Transverse colon (tissue), 4 donors: ENCODE measurements at regions not wholly inside any gene's neighbourhood (a gene's known extent, or its start where the extent isn't known, plus 50 kb on each side); places are given as distances from the start of the nearest gene placed in this dataset.

ENCODE experiments used
- DNase-seq: peaks from one replicate; pipeline ENCODE4 v3.0.0-alpha.2; 2019
- H3K27ac ChIP-seq, 4 donors: fragments of 200-600 bp; sonication (generic); 2 replicates each; pipeline ENCODE4 v1.5.1; 2016 to 2018; ENCODE audit warnings: inconsistent platforms in 4 of 4
- H3K27me3 ChIP-seq: fragments of 200-600 bp; sonication (generic); 2 replicates; pipeline ENCODE4 v1.5.1; 2017; ENCODE audit warnings: inconsistent platforms
- H3K36me3 ChIP-seq, 4 donors: fragments of 200-600 bp; sonication (generic); 2 replicates each; pipeline ENCODE4 v1.5.1; 2017 to 2019; ENCODE audit warnings: inconsistent platforms in 4 of 4
- H3K4me1 ChIP-seq, 4 donors: fragments of 200-600 bp; sonication (generic); 2 replicates each; pipeline ENCODE4 v1.5.1; 2017 to 2020; ENCODE audit warnings: inconsistent platforms in 4 of 4
- H3K4me3 ChIP-seq, 4 donors: fragments of 200-600 bp; sonication (generic); 1 replicate in 1 of 4; 2 replicates in 3 of 4; pipeline versions ENCODE4 v1.5.1 to v1.6.1; 2017 to 2019; ENCODE audit warnings: inconsistent platforms in 4 of 4
- H3K9me3 ChIP-seq, 2 donors: fragments of 200-600 bp; sonication (generic); 2 replicates each; pipeline ENCODE4 v1.5.1; 2017 to 2019; ENCODE audit warnings: inconsistent platforms in 2 of 2
- EP300 ChIP-seq: sonication (generic); formaldehyde crosslinking; IDR thresholded peaks from one replicate; pipeline ENCODE4 v1.6.1; 2017; ENCODE audit warnings: antibody characterized with exemption, low read depth
- POLR2A ChIP-seq: fragments of 450-650 bp; IDR thresholded peaks from one replicate; pipeline ENCODE4 v1.6.1; 2016; ENCODE audit warnings: antibody characterized with exemption, mild to moderate bottlenecking, moderate library complexity
- POLR2AphosphoS5 ChIP-seq, 3 donors: sonication (generic); formaldehyde crosslinking; IDR thresholded peaks; one replicate each; pipeline ENCODE4 v1.6.1; 2016; ENCODE audit warnings: antibody characterized with exemption in 3 of 3
- WGBS, 2 donors: methylation state at CpG; one replicate each; pipeline ENCODE4 v1.1.5; 2018; ENCODE audit warnings: low coverage in 1 of 2; 5-methylcytosine and 5-hydroxymethylcytosine counted together
- in situ Hi-C, 4 donors: fragments of 200-750 bp; cut with MboI; loops; one replicate each; pipeline versions ENCODE4 v1.15.0 to v1.15.1; 2017; ENCODE audit warnings: low sequenced_read_pairs in 3 of 4, low pct_ligation_motif_present in 1 of 4, low pct_unique_long_range_greater_than_20kb in 1 of 4
- intact Hi-C: fragments of 100-400 bp; cut with DNase I; formaldehyde crosslinking; loops from one replicate; pipeline ENCODE4 v1.15.1; 2023; ENCODE audit warnings: low total_unique reads
- TF ChIP-seq, protein P1 (sequence below), 5 experiments: fragments of 200-600 bp in 3 of 5; fragments of 450-650 bp in 2 of 5; sonication (generic) in 3 of 5; IDR thresholded peaks; 1 replicate in 2 of 5; 2 replicates in 3 of 5; pipeline ENCODE4 v1.5.1; 2016 to 2017; ENCODE audit warnings: antibody characterized with exemption in 5 of 5, inconsistent platforms in 3 of 5, mild to moderate bottlenecking in 2 of 5, moderate library complexity in 1 of 5

- in situ Hi-C loops (no loop called here), intact Hi-C loops (no loop called here)
- Histone ChIP-seq H3K27me3 (no peaks in the 10 kb centered on the region), H3K9me3 (no peaks in the 10 kb centered on the region), H3K36me3 (no peaks in the 10 kb centered on the region), H3K4me1 (peaks cover 2 to 9% (median 6%) of the 10 kb centered on the region in 4 donors), H3K4me3 (no peak overlapping the region), H3K27ac (no peak overlapping the region)
- 91% methylated on average over 4 of the region's 7 CpGs; no CpG with 5 or more reads in 1 of the 2 donors for WGBS, 2 donors
- DNase-seq: no peak
- TF ChIP-seq EP300 (no peak), POLR2AphosphoS5 (IDR thresholded peaks at IDR 0.05) (no peak), POLR2A (no peak)
- TF ChIP-seq, protein P1, sequence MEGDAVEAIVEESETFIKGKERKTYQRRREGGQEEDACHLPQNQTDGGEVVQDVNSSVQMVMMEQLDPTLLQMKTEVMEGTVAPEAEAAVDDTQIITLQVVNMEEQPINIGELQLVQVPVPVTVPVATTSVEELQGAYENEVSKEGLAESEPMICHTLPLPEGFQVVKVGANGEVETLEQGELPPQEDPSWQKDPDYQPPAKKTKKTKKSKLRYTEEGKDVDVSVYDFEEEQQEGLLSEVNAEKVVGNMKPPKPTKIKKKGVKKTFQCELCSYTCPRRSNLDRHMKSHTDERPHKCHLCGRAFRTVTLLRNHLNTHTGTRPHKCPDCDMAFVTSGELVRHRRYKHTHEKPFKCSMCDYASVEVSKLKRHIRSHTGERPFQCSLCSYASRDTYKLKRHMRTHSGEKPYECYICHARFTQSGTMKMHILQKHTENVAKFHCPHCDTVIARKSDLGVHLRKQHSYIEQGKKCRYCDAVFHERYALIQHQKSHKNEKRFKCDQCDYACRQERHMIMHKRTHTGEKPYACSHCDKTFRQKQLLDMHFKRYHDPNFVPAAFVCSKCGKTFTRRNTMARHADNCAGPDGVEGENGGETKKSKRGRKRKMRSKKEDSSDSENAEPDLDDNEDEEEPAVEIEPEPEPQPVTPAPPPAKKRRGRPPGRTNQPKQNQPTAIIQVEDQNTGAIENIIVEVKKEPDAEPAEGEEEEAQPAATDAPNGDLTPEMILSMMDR (IDR thresholded peaks at IDR 0.05): no peak
Observed at GRCh38 chr11:70633610-70634009, 235.3 kb downstream of the CTTN start.

DNA sequence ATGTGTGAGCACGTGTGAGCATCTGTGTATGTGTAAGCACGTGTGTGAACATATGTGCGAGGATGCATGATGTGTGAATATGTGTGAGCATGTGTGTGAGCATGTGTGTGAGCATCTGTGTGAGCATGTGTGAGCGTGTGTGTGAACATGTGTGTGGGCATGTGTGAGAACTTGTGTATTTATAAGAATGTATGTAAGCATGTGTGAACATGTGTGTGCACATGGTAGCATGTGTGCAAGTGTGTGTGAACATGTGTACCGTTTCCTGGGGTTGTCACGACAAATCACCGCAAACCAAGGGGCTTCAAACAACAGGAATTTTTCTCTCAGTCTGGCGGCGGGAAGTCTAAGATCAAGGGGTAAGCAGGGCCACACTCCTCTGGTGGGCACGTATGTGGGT, 238.3 kb downstream of the CTTN start:
- H3K27me3 ChIP-seq: no peaks in the 10 kb centered on the region
- H3K36me3 ChIP-seq: no peaks in the 10 kb centered on the region
- in situ Hi-C loops (no loop called here), intact Hi-C loops (no loop called here)
- no peak overlapping the region for H3K4me3 ChIP-seq
- H3K9me3 ChIP-seq: no peaks in the 10 kb centered on the region
- WGBS, 2 donors: 94 to 95% methylated on average over 8 to 10 of the region's 10 CpGs
- DNase-seq: no peak
- TF ChIP-seq, protein P1 (IDR thresholded peaks at IDR 0.05): no peak
- TF ChIP-seq POLR2A (no peak), EP300 (no peak), POLR2AphosphoS5 (IDR thresholded peaks at IDR 0.05) (no peak)
- no peak overlapping the region for H3K27ac ChIP-seq
- no peaks in the 10 kb centered on the region for H3K4me1 ChIP-seq

DNA sequence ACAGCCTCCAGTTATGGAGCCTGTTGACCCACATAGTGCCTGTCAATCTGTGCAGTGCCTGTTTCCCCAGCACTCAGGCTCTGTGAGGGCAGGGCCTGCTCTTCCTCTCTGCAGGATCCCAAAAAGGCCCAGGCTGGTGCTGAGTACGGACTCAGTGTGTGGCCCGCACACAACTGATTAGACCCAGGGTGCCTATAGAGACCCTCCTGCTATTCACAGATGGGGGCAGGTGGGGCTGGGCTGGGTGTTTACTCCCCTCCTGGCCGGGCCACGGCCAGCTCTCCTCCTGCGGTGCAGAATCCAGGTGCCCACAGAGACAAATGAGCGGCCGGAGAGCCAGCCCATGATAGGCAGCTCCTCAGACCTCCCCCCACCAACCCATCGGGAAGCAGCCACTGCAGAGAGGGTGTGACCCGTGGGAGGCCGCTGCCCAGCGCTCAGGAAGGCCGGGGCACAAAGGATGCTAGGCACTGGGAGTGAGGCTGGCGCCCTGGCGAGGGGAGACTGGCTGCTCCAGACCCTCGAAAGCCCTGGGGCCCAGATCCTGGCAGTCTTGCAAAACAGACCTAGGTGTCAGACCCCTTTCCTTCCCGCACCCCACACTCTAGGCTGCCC, 239.0 kb downstream of the CTTN start:
- Histone ChIP-seq H3K27me3 (no peaks in the 10 kb centered on the region), H3K36me3 (no peaks in the 10 kb centered on the region), H3K27ac (no peak overlapping the region), H3K4me1 (no peaks in the 10 kb centered on the region), H3K4me3 (no peak overlapping the region), H3K9me3 (no peaks in the 10 kb centered on the region)
- in situ Hi-C loops: no loop called here
- WGBS, 2 donors: 80% methylated on average over 13 of the region's 16 CpGs; no CpG with 5 or more reads in 1 of the 2 donors
- intact Hi-C loops: no loop called here
- TF ChIP-seq POLR2AphosphoS5 (IDR thresholded peaks at IDR 0.05) (no peak), EP300 (no peak), POLR2A (no peak)
- TF ChIP-seq, protein P1 (IDR thresholded peaks at IDR 0.05): no peak
- no peak for DNase-seq

DNA sequence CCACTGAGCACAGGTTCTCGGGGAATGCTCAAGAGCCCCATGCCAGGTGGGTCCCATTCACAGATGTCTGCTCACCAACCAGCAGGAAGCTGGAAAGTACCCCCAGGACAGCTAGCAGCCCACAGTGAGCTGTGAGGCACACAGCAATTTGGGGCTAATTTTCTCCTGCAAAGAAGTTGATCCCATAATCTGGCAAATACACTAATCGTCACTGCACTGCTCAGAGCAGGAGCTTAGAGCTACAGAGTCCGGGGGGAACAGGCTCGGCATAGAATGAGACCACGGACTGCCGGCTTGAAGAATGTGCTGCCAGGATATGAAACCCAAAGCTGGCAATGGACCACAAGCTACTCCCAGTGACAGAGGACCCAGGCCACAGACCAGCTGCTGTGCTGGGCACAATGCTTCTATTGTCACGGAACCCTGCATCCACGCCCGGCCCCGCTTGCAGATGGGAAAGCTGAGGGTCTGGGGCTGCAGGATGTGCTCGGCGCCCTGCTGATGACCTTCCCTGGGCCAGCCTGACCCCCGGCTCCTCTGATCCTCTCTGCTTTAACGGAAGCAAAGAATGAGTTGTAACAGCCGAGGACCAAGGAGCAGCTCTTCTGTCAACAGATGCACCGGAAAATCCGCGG, 239.7 kb downstream of the CTTN start:
- in situ Hi-C loops (no loop called here), intact Hi-C loops (no loop called here)
- Histone ChIP-seq H3K36me3 (no peaks in the 10 kb centered on the region), H3K4me3 (no peak overlapping the region), H3K9me3 (no peaks in the 10 kb centered on the region), H3K27ac (no peak overlapping the region), H3K4me1 (no peaks in the 10 kb centered on the region), H3K27me3 (no peaks in the 10 kb centered on the region)
- DNase-seq: no peak
- TF ChIP-seq POLR2A (no peak), EP300 (no peak), POLR2AphosphoS5 (IDR thresholded peaks at IDR 0.05) (no peak)
- TF ChIP-seq, protein P1 (IDR thresholded peaks at IDR 0.05): no peak
- 75% methylated on average over 16 of the region's 18 CpGs; no CpG with 5 or more reads in 1 of the 2 donors for WGBS, 2 donors
